ENCODE measurements at regions not wholly inside any gene's neighbourhood (a gene's known extent, or its start where the extent isn't known, plus 50 kb on each side); places are given as distances from the start of the nearest gene placed in this dataset.
A peak's percentile ranks its signal among the peaks of the same experiment; 100 is the strongest.

GRCh38 chr6:14384175-14384949 is 266.8 kb downstream of the CD83 start:
- H3K4me1 ChIP-seq (ENCODE audit: insufficient read depth), result peaks cover 6% of the 10 kb centered on the region
- no peaks in the 10 kb centered on the region for H3K9me3 ChIP-seq (ENCODE audit: low read depth)
- H2AFZ ChIP-seq, result no peak overlapping the region
- 66% methylated on average over 6 of the region's 6 CpGs for WGBS (ENCODE audit: low lambda C conversion rate, missing lambda C conversion rate)
- H3K27ac ChIP-seq, result peak overlapping the region; percentile 7
- H3K27me3 ChIP-seq, result peaks cover 21% of the 10 kb centered on the region
- no peak overlapping the region for H3K4me2 ChIP-seq
- H3K79me2 ChIP-seq, result no peaks in the 10 kb centered on the region
- no peak overlapping the region for H3K4me3 ChIP-seq
- TF ChIP-seq EZH2 (IDR thresholded peaks at IDR 0.05; ENCODE audit: borderline replicate concordance) (no peak), EZH2phosphoT487 (IDR thresholded peaks at IDR 0.05; ENCODE audit: low read depth, severe bottlenecking, unreplicated experiment) (no peak), CTCF (IDR thresholded peaks at IDR 0.05; ENCODE audit: poor library complexity) (no peak)
- H3K9me2 ChIP-seq (replicated peaks; ENCODE audit: insufficient read depth), result no peaks in the 10 kb centered on the region
- DNase-seq (ENCODE audit: low spot score), result no peak
- no peaks in the 10 kb centered on the region for H3K36me3 ChIP-seq (replicated peaks; ENCODE audit: insufficient read depth, low read depth)
- H4K20me1 ChIP-seq (ENCODE audit: insufficient read depth, poor library complexity, severe bottlenecking), result no peaks in the 10 kb centered on the region

GRCh38 chr6:14386263-14386662 is 268.7 kb downstream of the CD83 start:
- no peak overlapping the region for H2AFZ ChIP-seq
- no peak overlapping the region for H3K27ac ChIP-seq
- peaks cover 14% of the 10 kb centered on the region for H3K27me3 ChIP-seq
- WGBS (ENCODE audit: low lambda C conversion rate, missing lambda C conversion rate), result 91% methylated on average over 2 of the region's 2 CpGs
- no peaks in the 10 kb centered on the region for H3K9me2 ChIP-seq (replicated peaks; ENCODE audit: insufficient read depth)
- H3K4me2 ChIP-seq, result no peak overlapping the region
- H3K4me3 ChIP-seq, result no peak overlapping the region
- no peaks in the 10 kb centered on the region for H3K9me3 ChIP-seq (ENCODE audit: low read depth)
- H3K36me3 ChIP-seq (replicated peaks; ENCODE audit: insufficient read depth, low read depth), result no peaks in the 10 kb centered on the region
- no peak for TF ChIP-seq EZH2 (IDR thresholded peaks at IDR 0.05; ENCODE audit: borderline replicate concordance)
- TF ChIP-seq CTCF (IDR thresholded peaks at IDR 0.05; ENCODE audit: poor library complexity), result no peak
- TF ChIP-seq EZH2phosphoT487 (IDR thresholded peaks at IDR 0.05; ENCODE audit: low read depth, severe bottlenecking, unreplicated experiment), result no peak
- no peak for DNase-seq (ENCODE audit: low spot score)
- H3K4me1 ChIP-seq (ENCODE audit: insufficient read depth), result peaks cover 3% of the 10 kb centered on the region
- H3K79me2 ChIP-seq, result no peaks in the 10 kb centered on the region
- no peaks in the 10 kb centered on the region for H4K20me1 ChIP-seq (ENCODE audit: insufficient read depth, poor library complexity, severe bottlenecking)

- no peak for TF ChIP-seq EZH2 (IDR thresholded peaks at IDR 0.05; ENCODE audit: borderline replicate concordance)
- TF ChIP-seq CTCF (IDR thresholded peaks at IDR 0.05; ENCODE audit: poor library complexity), result no peak
- no peak for TF ChIP-seq EZH2phosphoT487 (IDR thresholded peaks at IDR 0.05; ENCODE audit: low read depth, severe bottlenecking, unreplicated experiment)
- Histone ChIP-seq H3K36me3 (replicated peaks; ENCODE audit: insufficient read depth, low read depth) (no peaks in the 10 kb centered on the region), H3K79me2 (no peaks in the 10 kb centered on the region), H3K27ac (no peak overlapping the region), H3K4me1 (ENCODE audit: insufficient read depth) (no peaks in the 10 kb centered on the region), H2AFZ (no peak overlapping the region), H4K20me1 (ENCODE audit: insufficient read depth, poor library complexity, severe bottlenecking) (no peaks in the 10 kb centered on the region), H3K9me3 (ENCODE audit: low read depth) (no peaks in the 10 kb centered on the region), H3K4me2 (no peak overlapping the region), H3K9me2 (replicated peaks; ENCODE audit: insufficient read depth) (no peaks in the 10 kb centered on the region), H3K4me3 (no peak overlapping the region), H3K27me3 (peaks cover 10% of the 10 kb centered on the region)
- no peak for DNase-seq (ENCODE audit: low spot score)
- WGBS (ENCODE audit: low lambda C conversion rate, missing lambda C conversion rate), result 94% methylated on average over 4 of the region's 4 CpGs
These were observed 269.1 kb downstream of the CD83 start for GRCh38 chr6:14386668-14387067.
